KBM-7 (cell line): ENCODE measurements at regions not wholly inside any gene's neighbourhood (a gene's known extent, or its start where the extent isn't known, plus 50 kb on each side); places are given as distances from the start of the nearest gene placed in this dataset.

Source experiments
- DNase-seq: peaks from one replicate; pipeline ENCODE4 v3.0.0-alpha.2; 2015
- in situ Hi-C: fragments of 300-500 bp; cut with MboI; formaldehyde crosslinking; loops from 2 replicates; pipeline ENCODE4 v1.14.3; 2020; ENCODE audit warnings: low sequenced_read_pairs, low pct_unique_long_range_greater_than_20kb, mixed read lengths

- DNase-seq: no peak
- in situ Hi-C loops: no loop called here
Measured at GRCh38 chr13:21757763-21758162, 86.9 kb downstream of the FGF9 start.

GRCh38 chr13:21758441-21758840 is 87.6 kb downstream of the FGF9 start:
- in situ Hi-C loops: no loop called here
- DNase-seq: no peak

GRCh38 chr13:21759463-21759862 is 88.6 kb downstream of the FGF9 start:
- in situ Hi-C loops: no loop called here
- DNase-seq: no peak

- DNase-seq: no peak
- in situ Hi-C loops: no loop called here
Measured at GRCh38 chr13:21759911-21760310, 89.0 kb downstream of the FGF9 start.

GRCh38 chr13:21761770-21762169 is 90.9 kb downstream of the FGF9 start:
- no peak for DNase-seq
- in situ Hi-C loops: no loop called here

- no peak for DNase-seq
- in situ Hi-C loops: no loop called here
Measured at GRCh38 chr13:21762512-21762911, 91.6 kb downstream of the FGF9 start.

GRCh38 chr13:21767032-21767431 is 96.2 kb downstream of the FGF9 start:
- DNase-seq: no peak
- in situ Hi-C loops: no loop called here

GRCh38 chr13:21771075-21771474 is 100.2 kb downstream of the FGF9 start:
- in situ Hi-C loops: no loop called here
- DNase-seq: no peak

GRCh38 chr13:21777166-21777565 is 106.3 kb downstream of the FGF9 start:
- no peak for DNase-seq
- in situ Hi-C loops: no loop called here

GRCh38 chr13:21777813-21778212 is 106.9 kb downstream of the FGF9 start:
- in situ Hi-C loops: no loop called here
- no peak for DNase-seq

- DNase-seq: no peak
- in situ Hi-C loops: no loop called here
Measured at GRCh38 chr13:21782736-21783135, 111.9 kb downstream of the FGF9 start.

GRCh38 chr13:21785990-21786389 is 115.1 kb downstream of the FGF9 start:
- no peak for DNase-seq
- in situ Hi-C loops: no loop called here

GRCh38 chr13:21796066-21796465 is 125.2 kb downstream of the FGF9 start:
- in situ Hi-C loops: no loop called here
- no peak for DNase-seq

- DNase-seq: no peak
- in situ Hi-C loops: no loop called here
Measured at GRCh38 chr13:21796775-21797514, 126.1 kb downstream of the FGF9 start.

- in situ Hi-C loops: no loop called here
- DNase-seq: no peak
Measured at GRCh38 chr13:21797736-21798135, 126.9 kb downstream of the FGF9 start.

GRCh38 chr13:21798181-21798580 is 127.3 kb downstream of the FGF9 start:
- in situ Hi-C loops: no loop called here
- no peak for DNase-seq

GRCh38 chr13:21799671-21800070 is 128.8 kb downstream of the FGF9 start:
- in situ Hi-C loops: no loop called here
- DNase-seq: no peak

GRCh38 chr13:21800837-21801616 is 130.2 kb downstream of the FGF9 start:
- in situ Hi-C loops: no loop called here
- no peak for DNase-seq

- in situ Hi-C loops: no loop called here
- DNase-seq: no peak
Measured at GRCh38 chr13:21805733-21806132, 134.9 kb downstream of the FGF9 start.

- in situ Hi-C loops: no loop called here
- DNase-seq: peak; percentile 5
Measured at GRCh38 chr13:21812192-21812626, 141.3 kb downstream of the FGF9 start.

GRCh38 chr13:21813110-21813509 is 142.2 kb downstream of the FGF9 start:
- in situ Hi-C loops: no loop called here
- DNase-seq: no peak
